NT2/D1 (cell line): ENCODE measurements at regions not wholly inside any gene's neighbourhood (a gene's known extent, or its start where the extent isn't known, plus 50 kb on each side); places are given as distances from the start of the nearest gene placed in this dataset.

Source experiments
- SUZ12 ChIP-seq: IDR thresholded peaks from 2 replicates; pipeline ENCODE4 v1.6.1; 2011; ENCODE audit not compliant: insufficient read length, insufficient read depth; ENCODE audit errors: extremely low read depth
- YY1 ChIP-seq: IDR thresholded peaks from 2 replicates; pipeline ENCODE4 v1.6.1; 2011; ENCODE audit not compliant: insufficient read length, insufficient read depth
- ZNF274 ChIP-seq: IDR thresholded peaks from 2 replicates; pipeline ENCODE4 v1.6.1; 2011; ENCODE audit warnings: mild to moderate bottlenecking, low read depth, low read length

GRCh38 chr20:57867807-57868206 lies 158.0 kb upstream of the PMEPA1 start:
- no peak for TF ChIP-seq ZNF274
- no peak for TF ChIP-seq YY1
- no peak for TF ChIP-seq SUZ12
